KMS-11 (cell line): ENCODE measurements at regions not wholly inside any gene's neighbourhood (a gene's known extent, or its start where the extent isn't known, plus 50 kb on each side); places are given as distances from the start of the nearest gene placed in this dataset.

Experiments
- H2AFZ ChIP-seq: fragments of 200-600 bp; sonication (generic); 2 replicates; pipeline ENCODE4 v1.6.1; 2016; ENCODE audit warnings: antibody characterized with exemption, mixed run types, low read depth
- H3K27ac ChIP-seq: fragments of 200-600 bp; sonication (generic); 2 replicates; pipeline ENCODE4 v1.6.1; 2016; ENCODE audit warnings: mild to moderate bottlenecking, mixed run types
- H3K27me3 ChIP-seq: fragments of 200-600 bp; sonication (generic); 2 replicates; pipeline ENCODE4 v1.6.1; 2017; ENCODE audit warnings: mild to moderate bottlenecking, low read depth, mixed run types, moderate library complexity; ENCODE audit not compliant: insufficient read depth
- H3K36me3 ChIP-seq: fragments of 200-600 bp; sonication (generic); 2 replicates; pipeline ENCODE4 v1.6.1; 2017; ENCODE audit warnings: mild to moderate bottlenecking, mixed run types; ENCODE audit not compliant: insufficient read depth
- H3K4me1 ChIP-seq: fragments of 200-600 bp; sonication (generic); 2 replicates; pipeline ENCODE4 v1.6.1; 2016; ENCODE audit warnings: mild to moderate bottlenecking, low read depth, mixed run types; ENCODE audit not compliant: poor library complexity, severe bottlenecking
- H3K4me2 ChIP-seq: fragments of 200-600 bp; sonication (generic); 2 replicates; pipeline ENCODE4 v1.7.0; 2016; ENCODE audit warnings: mild to moderate bottlenecking, mixed run types
- H3K4me3 ChIP-seq: fragments of 200-600 bp; sonication (generic); IDR thresholded peaks from 2 replicates; pipeline ENCODE4 v1.6.1; 2017; ENCODE audit warnings: low read depth, low read length, mixed read lengths; ENCODE audit not compliant: insufficient read depth
- H3K79me2 ChIP-seq: fragments of 200-600 bp; sonication (generic); 2 replicates; pipeline ENCODE4 v1.6.1; 2016; ENCODE audit warnings: low read depth, mixed run types; ENCODE audit not compliant: insufficient read depth
- H3K9ac ChIP-seq: fragments of 200-600 bp; sonication (generic); 2 replicates; pipeline ENCODE4 v1.6.1; 2016; ENCODE audit warnings: mild to moderate bottlenecking, mixed run types
- H4K20me1 ChIP-seq: fragments of 200-600 bp; sonication (generic); 2 replicates; pipeline ENCODE4 v1.6.1; 2016; ENCODE audit warnings: mild to moderate bottlenecking, mixed run types; ENCODE audit not compliant: insufficient read depth
- TF ChIP-seq, protein P1 (sequence below): fragments of 200-600 bp; sonication (generic); conservative IDR thresholded peaks from 2 replicates; pipeline ENCODE4 v1.6.1; 2017; ENCODE audit warnings: low read depth, mild to moderate bottlenecking, antibody characterized with exemption, low read length, moderate library complexity, mixed read lengths

DNA sequence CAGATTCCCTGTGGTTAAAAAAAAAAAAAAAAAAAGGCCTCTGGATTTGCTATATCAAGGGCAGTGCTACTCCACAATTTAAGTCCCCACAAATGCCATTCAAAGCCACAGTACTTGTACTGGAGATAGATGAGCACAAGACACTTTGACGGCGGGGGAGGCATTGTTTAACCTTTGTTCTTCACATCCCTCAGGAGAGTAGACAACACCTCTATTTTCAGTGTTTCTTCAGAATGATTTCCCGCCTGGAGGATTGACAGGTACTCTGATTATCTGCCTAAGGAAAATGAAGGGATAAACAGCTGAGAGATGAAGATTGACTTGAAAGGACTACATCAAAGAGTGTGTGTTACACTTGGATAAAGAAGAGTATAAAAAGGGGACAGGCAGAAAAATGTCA, 58.7 kb downstream of the OTOL1 start:
- H3K36me3 ChIP-seq: no peaks in the 10 kb centered on the region
- H2AFZ ChIP-seq: no peak overlapping the region
- no peak overlapping the region for H3K9ac ChIP-seq
- H3K4me2 ChIP-seq: 0 out of 2 replicates have a peak overlapping the region, but pooled peaks have one; percentile 94
- no peaks in the 10 kb centered on the region for H4K20me1 ChIP-seq
- TF ChIP-seq, protein P1, sequence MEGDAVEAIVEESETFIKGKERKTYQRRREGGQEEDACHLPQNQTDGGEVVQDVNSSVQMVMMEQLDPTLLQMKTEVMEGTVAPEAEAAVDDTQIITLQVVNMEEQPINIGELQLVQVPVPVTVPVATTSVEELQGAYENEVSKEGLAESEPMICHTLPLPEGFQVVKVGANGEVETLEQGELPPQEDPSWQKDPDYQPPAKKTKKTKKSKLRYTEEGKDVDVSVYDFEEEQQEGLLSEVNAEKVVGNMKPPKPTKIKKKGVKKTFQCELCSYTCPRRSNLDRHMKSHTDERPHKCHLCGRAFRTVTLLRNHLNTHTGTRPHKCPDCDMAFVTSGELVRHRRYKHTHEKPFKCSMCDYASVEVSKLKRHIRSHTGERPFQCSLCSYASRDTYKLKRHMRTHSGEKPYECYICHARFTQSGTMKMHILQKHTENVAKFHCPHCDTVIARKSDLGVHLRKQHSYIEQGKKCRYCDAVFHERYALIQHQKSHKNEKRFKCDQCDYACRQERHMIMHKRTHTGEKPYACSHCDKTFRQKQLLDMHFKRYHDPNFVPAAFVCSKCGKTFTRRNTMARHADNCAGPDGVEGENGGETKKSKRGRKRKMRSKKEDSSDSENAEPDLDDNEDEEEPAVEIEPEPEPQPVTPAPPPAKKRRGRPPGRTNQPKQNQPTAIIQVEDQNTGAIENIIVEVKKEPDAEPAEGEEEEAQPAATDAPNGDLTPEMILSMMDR: no peak
- H3K4me3 ChIP-seq: no peak overlapping the region
- no peaks in the 10 kb centered on the region for H3K79me2 ChIP-seq
- H3K27me3 ChIP-seq: no peaks in the 10 kb centered on the region
- H3K4me1 ChIP-seq: peaks cover 67% of the 10 kb centered on the region
- H3K27ac ChIP-seq: no peak overlapping the region

DNA sequence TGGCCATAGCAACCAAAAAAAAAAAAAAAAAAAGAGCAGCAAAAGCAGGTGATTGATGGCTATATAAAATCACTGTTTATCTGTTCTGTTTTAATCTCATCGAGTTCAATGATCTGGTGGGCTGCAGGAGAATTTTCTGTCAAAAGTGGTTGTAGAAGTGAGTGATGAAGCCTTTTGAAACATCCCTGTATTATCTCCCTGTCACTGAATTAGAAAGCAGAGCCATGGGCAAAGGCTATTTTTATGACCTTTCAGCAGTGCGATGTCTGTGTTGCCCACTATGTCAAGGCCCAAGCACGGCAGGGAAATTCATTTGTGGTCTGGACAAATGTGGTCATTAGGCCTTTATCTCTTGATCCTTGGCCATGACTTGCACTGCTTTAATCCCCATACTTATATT, 59.9 kb downstream of the OTOL1 start:
- TF ChIP-seq, protein P1: no peak
- Histone ChIP-seq H3K9ac (no peak overlapping the region), H3K4me3 (no peak overlapping the region), H3K4me2 (peak overlapping the region; percentile 94), H3K79me2 (no peaks in the 10 kb centered on the region), H3K27me3 (no peaks in the 10 kb centered on the region), H2AFZ (peak overlapping the region; percentile 35; the same call in 1 of the 2 replicates), H3K36me3 (no peaks in the 10 kb centered on the region), H3K4me1 (peaks cover 56% of the 10 kb centered on the region), H4K20me1 (no peaks in the 10 kb centered on the region), H3K27ac (peak overlapping the region; percentile 16; the same call in 1 of the 2 replicates)

DNA sequence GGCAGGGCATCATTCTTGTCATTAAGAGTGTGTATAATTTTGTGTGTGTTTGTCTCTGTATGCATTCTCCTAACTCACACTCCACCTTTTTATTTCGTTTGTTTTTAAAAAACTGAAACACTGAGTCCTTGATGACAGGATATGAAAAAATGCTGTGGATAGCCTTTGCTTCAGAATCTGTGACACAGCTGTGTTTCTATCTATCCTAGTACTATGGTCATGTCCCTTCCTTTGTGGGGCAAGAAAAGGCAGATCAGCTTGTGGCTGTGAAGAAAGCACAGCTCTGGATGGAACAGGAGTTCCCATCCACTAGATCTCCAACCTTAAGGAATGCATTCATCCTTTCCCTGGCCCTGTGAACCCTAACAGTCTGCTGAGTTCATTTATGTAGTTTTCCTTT, 60.3 kb downstream of the OTOL1 start:
- TF ChIP-seq, protein P1: no peak
- Histone ChIP-seq H3K27ac (peak overlapping the region; percentile 16; the same call in 1 of the 2 replicates), H3K4me2 (peak overlapping the region; percentile 94), H3K79me2 (no peaks in the 10 kb centered on the region), H3K4me1 (peaks cover 56% of the 10 kb centered on the region), H3K9ac (no peak overlapping the region), H4K20me1 (no peaks in the 10 kb centered on the region), H3K27me3 (no peaks in the 10 kb centered on the region), H2AFZ (peak overlapping the region; percentile 35; the same call in 1 of the 2 replicates), H3K4me3 (no peak overlapping the region), H3K36me3 (no peaks in the 10 kb centered on the region)

DNA sequence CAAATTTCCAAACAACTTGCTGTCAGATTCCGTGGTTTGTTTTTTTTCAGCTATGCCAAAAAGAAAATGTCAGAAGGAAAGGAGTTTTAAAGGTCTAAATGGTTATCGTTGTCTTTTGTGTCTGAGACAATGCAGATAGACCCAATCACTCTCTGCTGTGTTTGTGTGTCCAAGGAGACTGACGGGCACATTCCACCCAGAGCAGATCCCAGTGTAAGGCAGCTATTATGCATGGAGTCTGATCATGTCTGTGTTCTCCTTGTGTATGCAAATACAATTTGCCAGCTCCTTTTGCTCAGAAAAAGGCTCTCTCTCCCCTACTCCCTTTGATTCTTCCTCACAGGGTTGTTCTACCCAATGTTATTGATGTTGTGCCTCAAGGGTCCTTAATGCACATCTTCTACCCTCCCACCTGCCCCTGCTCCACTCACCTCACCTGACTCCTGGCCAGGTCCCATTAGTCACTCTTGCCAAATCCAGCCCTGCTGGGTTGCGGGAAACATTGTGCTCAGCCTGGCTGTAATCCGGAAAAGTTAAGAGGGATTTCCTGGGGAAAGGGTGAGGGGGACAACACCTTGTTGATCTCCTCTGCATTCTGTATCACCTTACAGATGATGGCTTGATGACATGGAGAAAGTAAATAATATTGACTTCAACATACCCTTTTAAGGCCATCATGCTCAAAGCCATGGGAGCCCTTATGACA, 61.0 kb downstream of the OTOL1 start:
- TF ChIP-seq, protein P1: no peak
- peaks cover 56% of the 10 kb centered on the region for H3K4me1 ChIP-seq

More for the DNA sequence above, 61.0 kb downstream of the OTOL1 start:
- H4K20me1 ChIP-seq: no peaks in the 10 kb centered on the region
- H2AFZ ChIP-seq: no peak overlapping the region
- H3K36me3 ChIP-seq: no peaks in the 10 kb centered on the region
- peak overlapping the region; percentile 46 for H3K4me3 ChIP-seq
- H3K27ac ChIP-seq: peak overlapping the region; percentile 16; the same call in 1 of the 2 replicates
- H3K79me2 ChIP-seq: no peaks in the 10 kb centered on the region
- no peaks in the 10 kb centered on the region for H3K27me3 ChIP-seq
- no peak overlapping the region for H3K9ac ChIP-seq
- H3K4me2 ChIP-seq: peak overlapping the region; percentile 94
